ENCODE measurements at regions not wholly inside any gene's neighbourhood (a gene's known extent, or its start where the extent isn't known, plus 50 kb on each side); places are given as distances from the start of the nearest gene placed in this dataset.
A peak's percentile ranks its signal among the peaks of the same experiment; 100 is the strongest.
"Not testable (repeated sequence)": the region's sequence is repeated elsewhere in the genome, so short reads cannot be mapped to it uniquely, and the experiment has no call there.

- DNase-seq (ENCODE audit: low read depth in 3 of 3) = no peak
Measured at GRCh38 chr20:29687438-29687837, 1570.0 kb upstream of the DEFB115 start.

- DNase-seq (ENCODE audit: low read depth in 3 of 3) = peak in 2 of 3 experiments; percentile 8
Measured at GRCh38 chr20:29689411-29690225, 1567.8 kb upstream of the DEFB115 start.

DNA sequence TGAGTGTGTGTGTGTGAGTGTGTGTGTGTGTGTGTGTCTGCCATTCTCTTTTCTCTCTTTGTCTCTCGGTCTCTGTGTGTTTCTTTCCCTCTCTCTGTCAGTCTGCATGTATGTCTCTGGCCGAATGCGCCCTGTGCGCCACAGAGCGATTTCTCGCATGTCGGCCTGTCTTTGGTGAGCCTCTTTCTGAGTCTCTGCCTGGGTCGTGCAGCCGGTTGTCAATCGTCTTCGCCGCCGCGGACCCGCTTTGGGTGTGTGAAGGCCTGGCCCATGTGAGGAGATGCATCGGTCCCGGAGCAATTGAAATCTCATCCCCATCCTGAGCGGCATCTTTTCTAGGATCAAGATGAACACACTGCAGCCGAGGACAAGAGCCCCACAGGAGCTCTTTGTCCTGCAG, 1567.2 kb upstream of the DEFB115 start:
- no peak for DNase-seq (ENCODE audit: low read depth in 3 of 3)

DNA sequence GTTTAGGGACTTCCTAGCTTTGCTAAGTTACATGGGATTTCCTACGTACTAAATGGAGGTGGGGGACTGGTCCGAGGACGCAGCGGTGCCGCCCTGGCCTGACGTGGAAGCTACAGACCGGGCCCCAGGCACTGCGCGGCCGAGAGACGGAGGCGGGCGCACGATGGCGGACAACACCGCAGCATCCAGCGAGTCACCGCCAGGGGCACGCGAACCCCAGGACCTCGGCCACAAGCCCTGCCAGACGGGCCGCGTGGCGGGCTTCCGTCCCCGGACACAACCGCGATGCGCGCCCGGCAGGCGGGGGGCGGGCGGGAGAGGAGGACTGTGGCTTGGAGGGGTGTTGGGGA, 1516.9 kb upstream of the DEFB115 start:
- no peak for DNase-seq (ENCODE audit: low read depth in 3 of 3)

DNA sequence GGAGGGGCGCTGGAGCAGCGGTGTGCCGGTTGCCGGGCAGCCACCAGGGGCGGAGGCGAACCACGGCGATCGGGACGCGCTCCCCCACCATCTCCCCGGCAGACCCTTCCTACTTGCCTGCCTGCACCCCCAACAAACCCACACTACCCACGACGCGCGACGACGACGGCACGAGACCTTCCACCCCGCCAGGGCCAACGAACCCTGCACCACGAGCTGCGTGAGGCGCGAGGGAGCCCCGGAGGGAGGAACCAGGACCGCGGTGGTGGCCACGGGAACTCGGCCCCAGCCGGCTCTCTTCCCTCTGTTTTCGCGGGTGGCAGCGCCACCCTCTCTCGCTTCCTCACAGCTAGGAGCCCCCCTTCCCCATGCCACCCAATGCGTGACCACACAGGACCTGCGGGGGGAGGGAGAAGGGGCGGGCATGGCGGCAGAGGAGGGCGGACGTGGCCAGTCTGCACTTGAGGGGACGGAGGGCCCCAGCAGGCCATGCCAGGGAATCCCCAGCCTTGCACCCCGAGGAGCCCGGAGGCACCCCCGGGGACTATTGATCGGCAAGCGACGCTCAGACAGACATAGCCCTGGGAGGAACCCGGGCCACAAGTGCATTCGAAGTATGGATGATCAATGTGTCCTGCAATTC, 1516.4 kb upstream of the DEFB115 start:
- DNase-seq (ENCODE audit: low read depth in 3 of 3) = no peak

DNA sequence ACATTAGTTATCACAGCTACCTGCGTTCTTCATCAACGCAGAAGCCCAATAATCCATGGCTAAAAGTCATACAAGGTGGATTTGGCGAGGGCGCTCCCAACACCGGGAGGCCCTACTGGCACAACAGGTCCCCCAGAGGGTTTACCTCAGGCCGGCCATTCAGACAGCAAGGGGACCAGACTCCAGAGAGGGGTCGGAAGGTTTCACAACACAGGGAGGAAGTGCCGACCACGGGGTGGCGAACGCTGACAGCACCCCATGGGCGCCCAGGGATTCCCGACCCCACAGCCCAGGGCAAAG, 1515.9 kb upstream of the DEFB115 start:
- DNase-seq (ENCODE audit: low read depth in 3 of 3) = no peak

DNA sequence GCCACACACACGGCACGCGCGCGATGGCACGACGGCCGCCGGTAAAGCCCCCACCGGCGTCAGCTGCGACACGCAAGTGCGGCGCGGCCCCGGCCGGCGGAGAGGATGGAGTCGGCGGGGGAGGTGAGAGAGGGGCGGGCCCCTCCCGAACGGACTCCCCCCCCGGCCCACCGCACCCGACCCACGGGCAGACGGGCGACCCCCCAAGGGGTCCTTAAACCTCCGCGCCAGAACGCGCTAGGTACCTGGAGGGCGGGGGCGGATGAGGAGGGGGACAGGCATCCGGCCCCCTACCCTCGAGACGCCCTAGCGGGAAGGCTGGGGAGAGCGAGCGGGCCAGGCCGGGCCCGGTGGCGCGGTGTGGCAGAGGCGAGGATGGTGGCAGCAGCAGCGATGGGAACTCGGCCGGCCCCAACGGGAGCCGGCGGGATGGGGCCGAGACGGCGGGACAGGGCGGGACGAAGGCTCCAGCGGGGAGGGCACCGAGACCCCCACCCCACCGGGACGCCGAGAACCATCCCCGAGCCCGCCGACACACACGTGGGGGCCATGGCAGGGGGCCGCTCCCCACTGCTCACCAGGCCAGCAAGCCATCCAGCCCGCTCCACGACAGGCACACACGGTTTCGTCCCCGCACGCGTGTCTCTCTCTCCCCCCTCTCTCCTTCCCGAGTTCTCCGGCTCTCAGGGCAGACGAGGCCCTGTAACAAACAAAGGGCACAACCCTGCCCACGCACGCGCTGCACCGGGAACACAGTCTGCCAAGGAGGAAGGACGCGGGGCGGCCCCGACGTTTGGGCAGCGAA, 1515.4 kb upstream of the DEFB115 start:
- DNase-seq (ENCODE audit: low read depth in 3 of 3) = no peak

- no peak for DNase-seq (ENCODE audit: low read depth in 3 of 3)
Measured at GRCh38 chr20:29742699-29743100, 1514.8 kb upstream of the DEFB115 start.

DNA sequence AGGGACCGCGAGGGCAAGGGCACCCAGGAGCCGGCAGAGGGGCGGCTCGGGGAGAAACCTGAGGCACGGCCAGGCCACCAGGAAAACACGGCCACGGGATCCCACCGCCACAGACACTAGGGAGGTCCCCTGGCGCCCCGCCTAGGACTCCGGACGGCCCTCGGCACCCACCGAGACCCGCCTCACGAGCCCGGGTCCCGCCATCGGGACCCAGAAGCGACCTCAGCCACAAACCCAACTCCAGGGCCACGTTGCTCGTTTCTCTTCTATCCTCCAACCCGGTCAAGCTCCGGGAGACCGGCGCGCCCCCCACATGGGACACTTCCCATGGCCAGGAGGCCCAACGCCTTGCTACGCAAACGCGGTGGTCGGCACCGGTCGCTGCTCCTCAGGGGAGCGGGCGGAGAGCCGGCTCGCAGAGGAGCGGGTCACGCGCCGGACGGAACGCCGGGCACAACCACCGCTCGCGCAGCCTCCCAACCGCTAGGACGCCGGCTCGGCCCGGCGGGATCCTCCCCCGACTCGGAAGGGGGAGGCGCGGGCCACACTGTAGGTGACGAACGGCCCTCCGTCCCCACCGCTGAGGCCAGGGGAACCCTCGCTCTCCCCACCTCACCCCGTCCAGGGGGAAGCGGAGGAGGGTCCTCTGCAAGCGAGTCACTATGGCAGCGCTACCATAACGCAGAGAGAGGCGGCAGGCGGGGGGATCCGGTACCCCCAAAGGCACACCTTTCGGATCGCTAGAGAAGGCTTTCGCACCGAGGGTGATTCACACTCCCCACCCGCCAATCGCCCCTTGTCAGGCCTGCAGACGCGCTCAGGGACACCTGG, 1514.1 kb upstream of the DEFB115 start:
- no peak for DNase-seq (ENCODE audit: low read depth in 3 of 3)

DNA sequence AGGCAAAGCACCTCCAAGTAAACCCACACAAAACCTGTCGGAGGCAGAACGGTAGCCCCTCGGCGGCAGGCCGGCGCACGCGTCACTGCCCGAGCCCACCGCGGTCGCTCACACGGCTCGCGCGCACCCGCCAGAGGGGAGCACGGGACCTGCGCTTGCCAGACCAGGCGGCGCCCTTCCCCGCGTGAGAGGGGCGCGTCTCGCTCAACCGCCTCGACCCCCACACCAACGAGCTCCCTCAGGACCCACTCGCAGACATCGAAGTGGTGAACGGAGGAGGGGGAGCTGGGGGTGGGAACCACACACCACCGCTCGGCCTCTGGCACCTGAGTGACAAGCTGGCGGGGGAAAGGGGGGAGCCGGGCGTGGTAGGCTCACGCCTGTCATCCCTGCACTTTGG, 1513.4 kb upstream of the DEFB115 start:
- no peak for DNase-seq (ENCODE audit: low read depth in 3 of 3)

DNA sequence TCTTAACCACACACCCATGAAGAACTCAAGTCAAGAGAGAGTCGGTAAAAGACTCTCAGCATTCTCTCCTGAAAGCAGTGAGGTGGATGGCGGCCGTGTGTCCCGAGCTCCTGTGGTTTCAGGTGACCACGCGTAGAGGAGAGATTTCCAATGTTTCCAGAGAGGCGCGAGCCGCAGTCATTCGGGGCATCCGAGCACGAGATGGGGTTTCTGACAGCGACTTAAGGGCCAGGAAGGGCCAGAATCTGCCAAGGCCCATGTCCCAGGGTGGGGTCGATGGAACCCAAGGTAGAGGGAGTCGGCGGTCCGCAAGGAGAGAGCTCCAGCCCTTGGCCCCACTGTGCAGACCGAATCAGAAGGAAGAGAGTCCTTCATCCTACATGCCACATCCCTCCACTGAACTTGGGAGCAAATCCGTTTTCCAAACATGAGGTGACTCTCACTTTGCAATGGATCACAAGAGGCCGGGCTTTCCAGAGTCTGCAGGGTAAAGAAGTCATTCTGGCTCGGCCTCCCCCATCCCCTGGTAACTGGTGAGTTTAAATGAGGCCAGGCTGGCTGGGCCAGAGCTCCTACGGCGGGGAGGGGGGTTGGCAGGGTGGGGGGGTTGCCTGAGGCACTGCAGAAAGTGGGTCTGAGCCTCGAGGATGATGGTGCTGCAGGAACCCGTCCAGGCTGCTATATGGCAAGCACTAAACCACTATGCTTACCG, 1511.8 kb upstream of the DEFB115 start:
- DNase-seq (ENCODE audit: low read depth in 3 of 3) = not testable (repeated sequence)

GRCh38 chr20:29750268-29750899, 1507.1 kb upstream of the DEFB115 start:
- DNase-seq (ENCODE audit: low read depth in 3 of 3) = no peak

GRCh38 chr20:29752644-29753425, 1504.6 kb upstream of the DEFB115 start:
- DNase-seq (ENCODE audit: low read depth in 3 of 3) = not testable (repeated sequence)

DNA sequence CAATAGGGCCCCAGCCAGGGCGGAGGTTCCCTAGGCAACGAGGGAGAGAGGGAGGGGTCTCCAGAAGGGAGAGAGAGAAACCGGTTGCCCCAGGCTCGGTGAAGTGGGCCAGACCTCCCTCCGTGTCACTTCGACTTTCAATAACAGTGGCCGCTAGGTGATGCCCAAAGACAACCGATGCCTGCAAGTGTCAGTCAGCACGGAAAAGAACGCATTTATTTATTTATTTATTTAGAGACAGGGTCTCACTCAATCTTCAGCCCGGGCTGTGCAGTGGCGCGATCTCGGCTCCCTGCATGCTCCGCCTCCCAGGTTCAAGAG, 1504.1 kb upstream of the DEFB115 start:
- DNase-seq (ENCODE audit: low read depth in 3 of 3) = peak in 1 of 3 experiments; percentile 22

GRCh38 chr20:29753879-29754278, 1503.6 kb upstream of the DEFB115 start:
- not testable (repeated sequence) for DNase-seq (ENCODE audit: low read depth in 3 of 3)

- DNase-seq (ENCODE audit: low read depth in 3 of 3) = not testable (repeated sequence)
Measured at GRCh38 chr20:29755854-29756498, 1501.5 kb upstream of the DEFB115 start.

DNA sequence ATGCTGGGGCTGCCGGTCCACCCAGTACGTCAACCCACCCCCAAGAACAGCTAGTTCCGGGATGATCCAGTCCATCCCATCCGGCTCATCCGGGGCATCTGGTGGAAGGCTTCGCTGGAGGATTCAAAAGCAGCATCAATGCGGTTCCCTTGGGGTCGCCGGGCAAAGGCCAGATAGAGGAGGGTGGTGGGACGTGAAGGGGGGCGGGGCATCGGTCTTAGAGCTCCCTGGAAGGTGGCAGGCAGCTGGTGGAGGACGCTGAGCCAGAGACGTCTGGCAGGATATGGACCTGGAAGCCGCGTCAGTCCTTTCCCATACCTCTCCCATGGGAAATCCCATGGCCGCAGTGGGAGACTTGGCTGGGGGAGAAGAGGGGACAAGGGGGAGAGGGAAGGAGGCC, 1500.8 kb upstream of the DEFB115 start:
- DNase-seq (ENCODE audit: low read depth in 3 of 3) = no peak

- DNase-seq (ENCODE audit: low read depth in 3 of 3) = not testable (repeated sequence)
Measured at GRCh38 chr20:29761621-29762385, 1495.7 kb upstream of the DEFB115 start.

DNA sequence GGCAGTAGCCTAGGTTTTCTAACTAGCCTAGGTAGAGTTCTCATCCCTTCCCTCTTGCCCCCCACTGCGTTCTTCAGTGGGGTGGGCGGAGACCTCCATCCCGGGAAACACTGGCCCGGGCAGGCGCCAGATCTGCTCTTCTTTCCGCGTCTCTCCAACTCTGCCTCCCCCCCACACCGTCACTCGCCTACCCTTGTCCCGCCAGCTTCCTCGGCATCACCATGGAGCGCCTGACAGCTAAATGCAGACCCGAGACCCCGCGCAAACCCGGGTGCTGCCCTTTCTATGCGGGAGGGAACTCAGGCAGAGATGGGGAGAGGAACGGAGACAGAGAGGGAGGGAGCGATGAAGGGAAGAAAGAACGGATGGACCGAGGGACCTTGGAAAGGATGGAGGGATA, 1494.8 kb upstream of the DEFB115 start:
- no peak for DNase-seq (ENCODE audit: low read depth in 3 of 3)
